ENCODE measurements at regions not wholly inside any gene's neighbourhood (a gene's known extent, or its start where the extent isn't known, plus 50 kb on each side); places are given as distances from the start of the nearest gene placed in this dataset.
"Not testable (repeated sequence)": the region's sequence is repeated elsewhere in the genome, so short reads cannot be mapped to it uniquely, and the experiment has no call there.

DNA sequence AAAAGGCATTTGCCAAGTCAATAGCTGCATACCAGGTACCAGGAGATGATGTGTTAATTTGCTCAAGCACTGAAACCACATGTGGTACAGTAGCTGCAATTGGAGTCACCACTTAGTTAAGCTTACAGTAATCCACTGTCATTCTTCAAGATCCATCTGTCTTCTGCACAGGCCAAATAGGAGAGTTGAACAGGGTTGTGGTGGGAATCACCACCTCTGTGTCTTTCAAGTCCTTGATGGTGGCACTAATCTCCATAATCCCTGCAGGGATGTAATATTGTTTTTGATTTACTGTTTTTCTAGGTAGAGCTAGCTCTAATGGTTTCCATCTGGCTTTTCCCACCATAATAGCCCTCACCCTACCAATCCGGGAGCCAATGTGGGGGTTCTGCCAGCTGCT is 91.9 kb downstream of the FCRL5 start:
- H3K27me3 Mint-ChIP-seq (ENCODE audit: unreplicated experiment), result peaks cover 3% of the 10 kb centered on the region
- no peaks in the 10 kb centered on the region for H3K9me3 Mint-ChIP-seq (ENCODE audit: unreplicated experiment)
- no peaks in the 10 kb centered on the region for H3K4me1 Mint-ChIP-seq (ENCODE audit: unreplicated experiment)
- TF ChIP-seq, protein P1, sequence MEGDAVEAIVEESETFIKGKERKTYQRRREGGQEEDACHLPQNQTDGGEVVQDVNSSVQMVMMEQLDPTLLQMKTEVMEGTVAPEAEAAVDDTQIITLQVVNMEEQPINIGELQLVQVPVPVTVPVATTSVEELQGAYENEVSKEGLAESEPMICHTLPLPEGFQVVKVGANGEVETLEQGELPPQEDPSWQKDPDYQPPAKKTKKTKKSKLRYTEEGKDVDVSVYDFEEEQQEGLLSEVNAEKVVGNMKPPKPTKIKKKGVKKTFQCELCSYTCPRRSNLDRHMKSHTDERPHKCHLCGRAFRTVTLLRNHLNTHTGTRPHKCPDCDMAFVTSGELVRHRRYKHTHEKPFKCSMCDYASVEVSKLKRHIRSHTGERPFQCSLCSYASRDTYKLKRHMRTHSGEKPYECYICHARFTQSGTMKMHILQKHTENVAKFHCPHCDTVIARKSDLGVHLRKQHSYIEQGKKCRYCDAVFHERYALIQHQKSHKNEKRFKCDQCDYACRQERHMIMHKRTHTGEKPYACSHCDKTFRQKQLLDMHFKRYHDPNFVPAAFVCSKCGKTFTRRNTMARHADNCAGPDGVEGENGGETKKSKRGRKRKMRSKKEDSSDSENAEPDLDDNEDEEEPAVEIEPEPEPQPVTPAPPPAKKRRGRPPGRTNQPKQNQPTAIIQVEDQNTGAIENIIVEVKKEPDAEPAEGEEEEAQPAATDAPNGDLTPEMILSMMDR (IDR thresholded peaks at IDR 0.05; ENCODE audit: unreplicated experiment), result no peak
- H3K36me3 Mint-ChIP-seq (ENCODE audit: low read depth, unreplicated experiment), result no peaks in the 10 kb centered on the region
- no peak overlapping the region for H3K4me3 Mint-ChIP-seq (ENCODE audit: unreplicated experiment)
- no peak overlapping the region for H3K27ac Mint-ChIP-seq (ENCODE audit: unreplicated experiment)
- no peak for DNase-seq (ENCODE audit: low spot score)

DNA sequence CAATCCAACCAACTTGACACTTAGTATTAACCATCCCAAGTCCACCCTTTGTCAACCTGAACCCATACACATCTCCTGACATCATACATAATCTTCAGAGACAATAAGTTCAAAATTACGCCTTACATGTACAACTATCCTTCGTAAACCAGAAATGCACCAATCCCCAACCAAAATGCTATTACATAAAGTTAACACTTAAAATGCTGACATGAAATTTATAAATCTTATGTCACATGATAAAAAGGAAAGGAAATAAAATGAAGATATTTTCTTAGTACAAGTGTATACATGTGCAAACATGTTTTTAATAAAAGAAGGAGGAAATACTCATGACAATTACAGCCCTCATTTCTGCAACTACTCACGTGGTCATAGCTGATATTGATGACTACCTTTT is 95.0 kb downstream of the FCRL5 start:
- Mint-ChIP-seq H3K27me3 (ENCODE audit: unreplicated experiment) (peaks cover 3% of the 10 kb centered on the region), H3K36me3 (ENCODE audit: low read depth, unreplicated experiment) (no peaks in the 10 kb centered on the region), H3K9me3 (ENCODE audit: unreplicated experiment) (no peaks in the 10 kb centered on the region), H3K27ac (ENCODE audit: unreplicated experiment) (no peak overlapping the region), H3K4me1 (ENCODE audit: unreplicated experiment) (no peaks in the 10 kb centered on the region), H3K4me3 (ENCODE audit: unreplicated experiment) (no peak overlapping the region)
- TF ChIP-seq, protein P1 (IDR thresholded peaks at IDR 0.05; ENCODE audit: unreplicated experiment), result no peak
- DNase-seq (ENCODE audit: low spot score), result no peak

DNA sequence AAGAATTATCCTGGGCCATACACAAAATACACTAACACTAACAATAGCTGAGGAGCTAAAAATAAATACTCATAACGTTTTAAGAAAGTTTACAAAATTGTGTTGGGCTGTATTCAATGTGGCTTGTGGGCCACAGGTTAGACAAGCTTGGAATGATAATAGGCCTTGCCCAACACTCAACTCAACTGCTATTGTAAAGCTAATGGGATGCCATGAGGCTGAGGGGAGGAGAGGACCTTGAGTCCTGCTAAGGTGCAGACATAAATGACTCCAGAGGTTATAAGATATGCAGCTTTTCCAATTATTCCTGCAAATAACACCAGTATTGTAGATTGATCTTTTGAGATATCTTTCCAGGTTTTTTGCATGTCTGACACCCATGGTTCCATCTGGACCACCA is 97.0 kb downstream of the FCRL5 start:
- no peak overlapping the region for H3K4me3 Mint-ChIP-seq (ENCODE audit: unreplicated experiment)
- H3K36me3 Mint-ChIP-seq (ENCODE audit: low read depth, unreplicated experiment), result no peaks in the 10 kb centered on the region
- H3K4me1 Mint-ChIP-seq (ENCODE audit: unreplicated experiment), result no peaks in the 10 kb centered on the region
- TF ChIP-seq, protein P1 (IDR thresholded peaks at IDR 0.05; ENCODE audit: unreplicated experiment), result no peak
- H3K9me3 Mint-ChIP-seq (ENCODE audit: unreplicated experiment), result no peaks in the 10 kb centered on the region
- DNase-seq (ENCODE audit: low spot score), result no peak
- no peak overlapping the region for H3K27ac Mint-ChIP-seq (ENCODE audit: unreplicated experiment)
- H3K27me3 Mint-ChIP-seq (ENCODE audit: unreplicated experiment), result peaks cover 3% of the 10 kb centered on the region

DNA sequence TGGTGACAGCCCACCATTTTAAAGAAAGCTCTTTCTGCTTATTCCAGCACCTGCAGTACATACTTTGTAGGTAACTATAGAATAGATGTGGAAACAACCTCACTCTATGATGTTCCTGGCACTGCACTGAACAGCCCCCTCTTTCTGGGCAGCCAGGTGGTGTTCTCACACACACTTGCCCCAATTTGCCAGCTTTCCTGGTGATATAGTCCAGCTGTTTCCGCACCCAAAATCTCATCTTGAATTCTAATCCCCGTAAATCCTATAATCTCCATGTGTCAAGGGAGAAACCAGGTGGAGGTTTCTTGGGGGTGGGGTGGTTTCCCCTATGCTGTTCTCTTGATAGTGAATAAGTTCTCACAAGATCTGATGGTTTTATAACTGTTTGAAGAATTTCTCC is 102.2 kb downstream of the FCRL5 start:
- H3K4me1 Mint-ChIP-seq (ENCODE audit: unreplicated experiment), result peaks cover 9% of the 10 kb centered on the region
- TF ChIP-seq, protein P1 (IDR thresholded peaks at IDR 0.05; ENCODE audit: unreplicated experiment), result no peak
- no peaks in the 10 kb centered on the region for H3K9me3 Mint-ChIP-seq (ENCODE audit: unreplicated experiment)
- no peak overlapping the region for H3K27ac Mint-ChIP-seq (ENCODE audit: unreplicated experiment)
- no peak for DNase-seq (ENCODE audit: low spot score)
- H3K36me3 Mint-ChIP-seq (ENCODE audit: low read depth, unreplicated experiment), result no peaks in the 10 kb centered on the region
- peaks cover 1% of the 10 kb centered on the region for H3K27me3 Mint-ChIP-seq (ENCODE audit: unreplicated experiment)
- no peak overlapping the region for H3K4me3 Mint-ChIP-seq (ENCODE audit: unreplicated experiment)

DNA sequence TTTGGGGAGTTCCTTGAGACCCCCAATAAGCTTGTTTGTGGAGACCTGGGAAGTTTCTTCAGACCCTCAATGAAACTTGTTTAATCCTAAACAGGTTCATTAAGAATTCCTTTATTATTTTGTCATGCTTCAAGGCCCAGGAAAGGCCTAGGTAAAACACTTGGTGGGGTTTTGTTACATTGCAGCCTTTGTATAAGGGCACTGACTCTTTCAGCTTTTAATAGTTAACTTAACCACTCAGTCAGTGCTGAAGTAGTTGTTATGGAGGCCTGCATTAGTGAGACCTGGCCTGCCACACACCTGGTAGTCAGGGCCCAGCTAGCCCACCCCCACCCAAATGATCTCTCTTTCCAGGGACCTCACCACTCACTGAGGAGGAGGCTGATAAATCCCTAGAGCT is 103.7 kb downstream of the FCRL5 start:
- DNase-seq (ENCODE audit: low spot score), result no peak
- TF ChIP-seq, protein P1 (IDR thresholded peaks at IDR 0.05; ENCODE audit: unreplicated experiment), result no peak
- H3K27me3 Mint-ChIP-seq (ENCODE audit: unreplicated experiment), result peaks cover 1% of the 10 kb centered on the region
- no peaks in the 10 kb centered on the region for H3K36me3 Mint-ChIP-seq (ENCODE audit: low read depth, unreplicated experiment)
- no peak overlapping the region for H3K4me3 Mint-ChIP-seq (ENCODE audit: unreplicated experiment)
- H3K27ac Mint-ChIP-seq (ENCODE audit: unreplicated experiment), result no peak overlapping the region
- H3K4me1 Mint-ChIP-seq (ENCODE audit: unreplicated experiment), result peaks cover 9% of the 10 kb centered on the region
- no peaks in the 10 kb centered on the region for H3K9me3 Mint-ChIP-seq (ENCODE audit: unreplicated experiment)

DNA sequence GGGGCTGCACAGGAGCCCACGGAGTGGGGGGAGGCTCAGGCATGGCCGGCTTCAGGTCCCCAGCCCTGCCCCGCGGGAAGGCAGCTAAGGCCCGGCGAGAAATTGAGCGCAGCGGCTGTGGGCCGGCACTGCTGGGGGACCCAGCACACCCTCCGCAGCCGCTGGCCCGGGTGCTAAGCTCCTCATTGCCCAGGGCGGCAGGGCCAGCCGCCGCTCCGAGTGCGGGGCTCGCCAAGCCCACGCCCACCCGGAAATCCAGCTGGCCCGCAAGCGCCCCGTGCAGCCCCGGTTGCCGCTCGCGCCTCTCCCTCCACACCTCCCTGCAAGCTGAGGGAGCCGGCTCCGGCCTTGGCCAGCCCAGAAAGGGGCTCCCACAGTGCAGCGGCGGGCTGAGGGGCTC is 106.0 kb downstream of the FCRL5 start:
- not testable (repeated sequence) for H3K9me3 Mint-ChIP-seq (ENCODE audit: unreplicated experiment); H3K36me3 Mint-ChIP-seq (ENCODE audit: low read depth, unreplicated experiment); H3K27me3 Mint-ChIP-seq (ENCODE audit: unreplicated experiment); H3K4me1 Mint-ChIP-seq (ENCODE audit: unreplicated experiment); H3K4me3 Mint-ChIP-seq (ENCODE audit: unreplicated experiment); DNase-seq (ENCODE audit: low spot score); H3K27ac Mint-ChIP-seq (ENCODE audit: unreplicated experiment)

DNA sequence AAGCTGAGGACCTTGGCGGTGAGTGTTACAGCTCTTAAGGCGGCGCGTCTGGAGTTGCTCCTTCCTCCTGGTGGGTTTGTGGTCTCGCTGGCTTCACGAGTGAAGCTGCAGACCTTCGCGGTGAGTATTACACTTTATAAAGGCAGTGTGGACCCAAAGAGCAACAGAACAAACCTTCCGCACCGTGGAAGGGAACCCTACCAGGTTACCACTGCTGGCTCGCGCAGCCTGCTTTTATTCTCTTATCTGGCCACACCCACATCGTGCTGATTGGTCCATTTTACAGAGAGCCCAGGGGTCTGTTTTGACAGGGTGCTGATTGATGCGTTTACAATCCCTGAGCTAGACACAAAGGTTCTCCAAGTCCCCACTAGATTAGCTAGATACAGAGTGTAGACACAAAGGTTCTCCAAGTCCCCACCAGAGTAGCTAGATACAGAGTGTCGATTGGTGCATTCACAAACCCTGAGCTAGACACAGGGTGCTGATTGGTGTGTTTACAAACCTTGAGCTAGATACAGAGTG is 106.6 kb downstream of the FCRL5 start:
- not testable (repeated sequence) for H3K27ac Mint-ChIP-seq (ENCODE audit: unreplicated experiment); H3K9me3 Mint-ChIP-seq (ENCODE audit: unreplicated experiment); H3K27me3 Mint-ChIP-seq (ENCODE audit: unreplicated experiment); H3K4me3 Mint-ChIP-seq (ENCODE audit: unreplicated experiment); H3K4me1 Mint-ChIP-seq (ENCODE audit: unreplicated experiment); DNase-seq (ENCODE audit: low spot score); H3K36me3 Mint-ChIP-seq (ENCODE audit: low read depth, unreplicated experiment)

All from endothelial cell (in vitro differentiated cells).